GM13977 (cell line): ENCODE measurements at regions not wholly inside any gene's neighbourhood (a gene's known extent, or its start where the extent isn't known, plus 50 kb on each side); places are given as distances from the start of the nearest gene placed in this dataset.

Experiments
- DNase-seq: peaks from one replicate; pipeline ENCODE4 v3.0.0; 2012; ENCODE audit warnings: low spot score
- CTCF ChIP-seq: IDR thresholded peaks from 2 replicates; pipeline ENCODE4 v1.5.1; 2012; ENCODE audit warnings: mild to moderate bottlenecking, control low read depth; ENCODE audit not compliant: insufficient read depth; ENCODE audit errors: extremely low read depth, missing control alignments
- in situ Hi-C: fragments of 300-500 bp; cut with MboI; formaldehyde crosslinking; loops from one replicate; pipeline ENCODE4 v1.12.0; 2022; ENCODE audit warnings: low sequenced_read_pairs, low pct_unique_long_range_greater_than_20kb, mixed read lengths, inconsistent platforms; ENCODE audit not compliant: unreplicated experiment

DNA sequence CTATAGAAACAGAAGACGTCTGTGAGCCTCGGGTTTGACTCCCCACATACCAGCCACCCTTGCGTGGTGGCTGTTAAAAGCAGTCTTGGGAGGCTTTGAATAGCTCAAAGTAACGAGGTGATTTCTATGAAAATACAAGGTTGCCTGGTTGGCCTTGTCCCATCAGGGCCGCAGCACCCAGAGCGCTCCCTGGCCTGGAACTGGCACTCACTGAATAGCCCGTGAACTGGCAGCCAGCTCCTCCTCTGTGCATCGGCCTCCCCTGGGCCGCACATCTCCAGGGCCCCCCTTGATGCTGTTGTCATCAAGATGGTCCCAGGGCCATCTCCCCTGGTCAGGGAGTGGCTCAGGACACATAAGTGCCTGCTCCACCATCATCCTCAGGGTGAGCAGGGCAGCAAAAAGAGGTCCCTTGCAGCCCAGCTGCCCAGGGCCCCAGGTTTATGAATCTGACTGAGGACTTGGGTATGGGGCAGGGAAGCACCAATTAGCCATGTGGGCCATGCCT is 144.6 kb upstream of the PPP1R26 start:
- in situ Hi-C loops = no loop called here
- no peak for DNase-seq
- TF ChIP-seq CTCF = no peak

DNA sequence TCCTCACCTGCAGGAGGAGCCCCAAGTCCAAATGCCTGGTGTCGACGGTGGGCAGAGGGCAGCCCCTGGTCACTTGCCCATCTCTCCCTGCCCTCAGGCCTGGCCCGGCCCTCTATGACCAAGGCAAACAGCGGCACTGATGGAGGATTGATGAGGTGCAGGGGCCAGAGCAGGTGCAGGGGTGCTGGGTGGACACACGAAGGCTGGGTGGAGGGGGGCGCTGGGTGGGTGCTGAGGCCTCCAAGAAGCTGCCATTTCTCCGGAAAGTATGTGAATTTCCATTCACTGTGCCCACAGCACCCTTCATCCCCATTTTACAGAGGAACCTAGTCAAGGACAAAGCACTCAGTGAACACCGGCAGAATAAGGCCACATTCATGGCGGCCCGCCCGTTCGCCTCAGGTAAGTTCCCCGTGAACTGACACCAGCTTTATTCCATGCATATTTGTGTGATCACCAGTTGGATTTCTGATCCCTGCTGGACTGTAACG is 143.8 kb upstream of the PPP1R26 start:
- DNase-seq = no peak
- no peak for TF ChIP-seq CTCF
- in situ Hi-C loops = no loop called here

- TF ChIP-seq CTCF = no peak
- in situ Hi-C loops = no loop called here
- no peak for DNase-seq
These were observed 142.7 kb upstream of the PPP1R26 start for GRCh38 chr9:135336722-135337527.

DNA sequence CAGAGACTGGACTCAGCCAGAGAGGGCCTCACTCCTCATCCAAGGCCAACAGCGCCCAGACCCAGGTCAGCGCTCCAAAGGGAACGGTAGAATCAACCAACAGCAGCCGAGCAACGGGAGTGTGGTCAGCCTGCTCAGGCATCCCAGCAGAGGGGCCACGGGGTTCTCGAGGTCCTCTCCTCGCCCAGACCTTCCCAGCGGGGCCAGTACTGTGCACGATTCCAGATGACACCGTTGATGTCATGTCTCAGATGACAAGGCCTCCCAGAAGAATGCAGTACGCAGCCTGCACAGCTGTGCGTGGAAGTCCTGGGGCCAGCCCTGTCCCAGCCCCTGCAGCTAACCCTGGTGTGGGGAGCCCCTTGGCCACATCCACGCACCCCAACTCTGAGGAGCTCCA is 141.0 kb upstream of the PPP1R26 start:
- no peak for TF ChIP-seq CTCF
- DNase-seq = no peak
- in situ Hi-C loops = no loop called here

DNA sequence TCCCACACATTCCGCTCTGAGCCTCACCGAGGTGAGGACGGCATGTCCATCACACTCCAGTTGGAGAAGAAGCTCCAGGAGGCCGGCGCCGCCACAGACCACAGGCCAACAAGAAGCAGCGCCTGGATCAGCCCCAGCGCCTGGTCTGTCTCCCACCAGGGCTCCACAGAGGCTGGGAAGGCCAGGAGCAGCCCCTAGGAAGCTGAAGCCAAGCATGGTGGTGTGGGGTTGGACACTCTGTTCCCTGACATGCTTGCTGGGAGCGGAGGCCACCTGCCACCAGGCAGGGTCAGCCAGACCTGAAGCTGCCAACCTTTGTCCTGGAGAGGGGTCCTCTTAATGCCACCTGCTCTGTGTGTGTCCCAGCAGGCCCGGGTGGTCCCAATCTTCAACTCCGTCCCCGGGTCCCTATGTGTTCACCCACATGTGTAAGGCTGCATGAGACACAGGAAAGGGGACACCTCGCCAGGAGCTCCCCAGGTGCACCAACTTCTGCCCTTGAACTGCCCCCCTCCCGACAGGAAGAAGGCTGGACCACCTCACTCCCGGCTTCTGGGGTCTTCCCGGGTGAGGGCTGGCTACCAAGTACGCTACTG is 140.1 kb upstream of the PPP1R26 start:
- in situ Hi-C loops = no loop called here
- TF ChIP-seq CTCF = no peak
- no peak for DNase-seq

DNA sequence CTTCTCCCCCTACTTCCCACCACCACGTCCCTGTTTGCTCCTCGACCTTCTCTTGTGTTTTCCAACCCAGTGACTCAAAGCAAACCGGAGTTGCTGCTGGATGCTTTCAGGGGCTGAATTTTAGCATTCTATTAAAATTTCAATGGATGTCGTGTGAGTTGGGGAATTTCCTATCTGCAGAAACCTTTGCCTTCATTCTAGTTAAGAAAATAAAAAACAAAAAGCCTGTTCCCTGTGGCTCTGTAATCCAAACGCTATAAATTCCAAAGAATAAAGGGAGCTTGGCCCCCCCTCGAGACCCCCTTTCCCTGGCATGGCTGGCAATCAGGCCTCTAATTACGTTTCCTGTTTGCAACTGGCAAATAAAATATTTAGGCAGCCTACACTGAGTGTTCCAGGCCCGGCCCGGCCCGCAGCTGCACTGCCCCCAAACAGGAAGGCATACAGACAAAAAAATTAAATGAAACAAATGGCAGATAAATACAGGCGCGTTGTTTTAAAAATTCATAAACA is 139.4 kb upstream of the PPP1R26 start:
- TF ChIP-seq CTCF = no peak
- in situ Hi-C loops = no loop called here

More for the DNA sequence above, 139.4 kb upstream of the PPP1R26 start:
- DNase-seq = no peak
